ENCODE measurements at regions not wholly inside any gene's neighbourhood (a gene's known extent, or its start where the extent isn't known, plus 50 kb on each side); places are given as distances from the start of the nearest gene placed in this dataset.

- H3K4me1 Mint-ChIP-seq: no peaks in the 10 kb centered on the region
- H3K4me3 Mint-ChIP-seq: no peak overlapping the region
- no peak overlapping the region for H3K27ac Mint-ChIP-seq
- no peaks in the 10 kb centered on the region for H3K9me3 Mint-ChIP-seq
- peaks cover 2% of the 10 kb centered on the region for H3K27me3 Mint-ChIP-seq
- no peaks in the 10 kb centered on the region for H3K36me3 Mint-ChIP-seq
These were observed 52.0 kb upstream of the TNP1 start for GRCh38 chr2:216911886-216912285.

- no peaks in the 10 kb centered on the region for H3K4me1 Mint-ChIP-seq
- H3K27me3 Mint-ChIP-seq: peaks cover 2% of the 10 kb centered on the region
- H3K27ac Mint-ChIP-seq: no peak overlapping the region
These were observed 51.1 kb upstream of the TNP1 start for GRCh38 chr2:216911008-216911407.

GRCh38 chr2:216909541-216910210 lies 49.8 kb upstream of the TNP1 start:
- H3K36me3 Mint-ChIP-seq: peaks cover 1% of the 10 kb centered on the region
- peaks cover 2% of the 10 kb centered on the region for H3K27me3 Mint-ChIP-seq
- H3K27ac Mint-ChIP-seq: no peak overlapping the region
- H3K4me1 Mint-ChIP-seq: no peaks in the 10 kb centered on the region
- H3K9me3 Mint-ChIP-seq: peaks cover 0 to 2% (median 0%) of the 10 kb centered on the region in 3 donors
- no peak overlapping the region for H3K4me3 Mint-ChIP-seq

More at GRCh38 chr2:216911008-216911407, 51.1 kb upstream of the TNP1 start:
- Mint-ChIP-seq H3K9me3 (no peaks in the 10 kb centered on the region), H3K36me3 (no peaks in the 10 kb centered on the region), H3K4me3 (no peak overlapping the region)

Data from IgD-negative memory B cell (primary cell).